ENCODE measurements at regions not wholly inside any gene's neighbourhood (a gene's known extent, or its start where the extent isn't known, plus 50 kb on each side); places are given as distances from the start of the nearest gene placed in this dataset.

GRCh38 chr2:155235710-155236109 lies 537.2 kb downstream of the KCNJ3 start:
- no peaks in the 10 kb centered on the region for H3K4me1 ChIP-seq (ENCODE audit: low read length)
- no peak overlapping the region for H3K4me2 ChIP-seq (ENCODE audit: low read length)
- no peaks in the 10 kb centered on the region for H4K20me1 ChIP-seq (ENCODE audit: insufficient read depth, low read length)
- H3K9me3 ChIP-seq (ENCODE audit: insufficient read depth, low read length), result no peaks in the 10 kb centered on the region
- no peak for TF ChIP-seq EZH2phosphoT487 (IDR thresholded peaks at IDR 0.05; ENCODE audit: low read depth)
- no peak for TF ChIP-seq CTCF (IDR thresholded peaks at IDR 0.05; ENCODE audit: low read depth, low read length)
- no peak overlapping the region for H2AFZ ChIP-seq (ENCODE audit: low read depth, low read length)
- no peaks in the 10 kb centered on the region for H3K79me2 ChIP-seq (ENCODE audit: low read length)
- no peak overlapping the region for H3K9ac ChIP-seq (ENCODE audit: low read length)
- no peaks in the 10 kb centered on the region for H3K36me3 ChIP-seq (replicated peaks; ENCODE audit: low read depth, low read length)
- no peak overlapping the region for H3K27ac ChIP-seq (ENCODE audit: low read length)
- H3K4me3 ChIP-seq (ENCODE audit: low read length), result no peak overlapping the region
- no peaks in the 10 kb centered on the region for H3K27me3 ChIP-seq (ENCODE audit: low read depth, low read length)

- no peak overlapping the region for H3K4me2 ChIP-seq (ENCODE audit: low read length)
- no peak overlapping the region for H3K27ac ChIP-seq (ENCODE audit: low read length)
Measured at GRCh38 chr2:155223781-155224406, 525.4 kb downstream of the KCNJ3 start.

GRCh38 chr2:155218945-155219344 lies 520.5 kb downstream of the KCNJ3 start:
- Histone ChIP-seq H3K4me2 (ENCODE audit: low read length) (no peak overlapping the region), H3K27me3 (ENCODE audit: low read depth, low read length) (no peaks in the 10 kb centered on the region), H3K79me2 (ENCODE audit: low read length) (no peaks in the 10 kb centered on the region), H3K4me3 (ENCODE audit: low read length) (no peak overlapping the region), H4K20me1 (ENCODE audit: insufficient read depth, low read length) (no peaks in the 10 kb centered on the region), H2AFZ (ENCODE audit: low read depth, low read length) (no peak overlapping the region), H3K4me1 (ENCODE audit: low read length) (peaks cover 8% of the 10 kb centered on the region), H3K27ac (ENCODE audit: low read length) (no peak overlapping the region), H3K36me3 (replicated peaks; ENCODE audit: low read depth, low read length) (no peaks in the 10 kb centered on the region), H3K9me3 (ENCODE audit: insufficient read depth, low read length) (no peaks in the 10 kb centered on the region), H3K9ac (ENCODE audit: low read length) (no peak overlapping the region)
- TF ChIP-seq EZH2phosphoT487 (IDR thresholded peaks at IDR 0.05; ENCODE audit: low read depth) (no peak), CTCF (IDR thresholded peaks at IDR 0.05; ENCODE audit: low read depth, low read length) (no peak)

More at GRCh38 chr2:155223781-155224406, 525.4 kb downstream of the KCNJ3 start:
- Histone ChIP-seq H3K36me3 (replicated peaks; ENCODE audit: low read depth, low read length) (no peaks in the 10 kb centered on the region), H3K27me3 (ENCODE audit: low read depth, low read length) (no peaks in the 10 kb centered on the region), H3K4me3 (ENCODE audit: low read length) (no peak overlapping the region), H3K9ac (ENCODE audit: low read length) (no peak overlapping the region), H3K79me2 (ENCODE audit: low read length) (no peaks in the 10 kb centered on the region), H2AFZ (ENCODE audit: low read depth, low read length) (no peak overlapping the region), H3K4me1 (ENCODE audit: low read length) (peaks cover under 1% of the 10 kb centered on the region; the same call in 1 of the 2 replicates), H4K20me1 (ENCODE audit: insufficient read depth, low read length) (no peaks in the 10 kb centered on the region), H3K9me3 (ENCODE audit: insufficient read depth, low read length) (no peaks in the 10 kb centered on the region)
- TF ChIP-seq CTCF (IDR thresholded peaks at IDR 0.05; ENCODE audit: low read depth, low read length), result peak; percentile 64
- no peak for TF ChIP-seq EZH2phosphoT487 (IDR thresholded peaks at IDR 0.05; ENCODE audit: low read depth)

- no peaks in the 10 kb centered on the region for H4K20me1 ChIP-seq (ENCODE audit: insufficient read depth, low read length)
- H3K9ac ChIP-seq (ENCODE audit: low read length), result no peak overlapping the region
- H3K4me1 ChIP-seq (ENCODE audit: low read length), result peaks cover 8% of the 10 kb centered on the region
- H3K79me2 ChIP-seq (ENCODE audit: low read length), result no peaks in the 10 kb centered on the region
- no peaks in the 10 kb centered on the region for H3K36me3 ChIP-seq (replicated peaks; ENCODE audit: low read depth, low read length)
- H3K4me3 ChIP-seq (ENCODE audit: low read length), result no peak overlapping the region
- no peaks in the 10 kb centered on the region for H3K27me3 ChIP-seq (ENCODE audit: low read depth, low read length)
- H3K27ac ChIP-seq (ENCODE audit: low read length), result no peak overlapping the region
- H2AFZ ChIP-seq (ENCODE audit: low read depth, low read length), result no peak overlapping the region
- H3K4me2 ChIP-seq (ENCODE audit: low read length), result no peak overlapping the region
- H3K9me3 ChIP-seq (ENCODE audit: insufficient read depth, low read length), result no peaks in the 10 kb centered on the region
- TF ChIP-seq CTCF (IDR thresholded peaks at IDR 0.05; ENCODE audit: low read depth, low read length) (no peak), EZH2phosphoT487 (IDR thresholded peaks at IDR 0.05; ENCODE audit: low read depth) (no peak)
Measured at GRCh38 chr2:155218292-155218924, 519.9 kb downstream of the KCNJ3 start.
